H1 (cell line): ENCODE measurements at regions not wholly inside any gene's neighbourhood (a gene's known extent, or its start where the extent isn't known, plus 50 kb on each side); places are given as distances from the start of the nearest gene placed in this dataset.
A peak's percentile ranks its signal among the peaks of the same experiment; 100 is the strongest.

Experiments
- CTCF ChIA-PET: fragments of 300-600 bp; sonication (Branson Sonifier 250); formaldehyde crosslinking; loops from one replicate; lab custom pipeline; 2021; ENCODE audit not compliant: partially characterized antibody; lab: Charles Lee
- POLR2A ChIA-PET: fragments of 300-600 bp; sonication (Branson Sonifier 250); formaldehyde crosslinking; loops from one replicate; lab custom pipeline; 2021; ENCODE audit warnings: inconsistent platforms; ENCODE audit not compliant: partially characterized antibody; lab: Charles Lee
- DNase-seq, 2 experiments: peaks; one replicate each; pipeline versions ENCODE4 v3.0.0 to v3.0.0-alpha.2; 2010 to 2022; ENCODE audit warnings: low spot score in 2 of 2, low read depth in 1 of 2, mixed read lengths in 1 of 2
- FAIRE-seq: peaks from 2 replicates; lab custom pipeline; 2011; peaks lifted over from hg19 to GRCh38; lab: Jason Lieb, UNC
- H2AFZ ChIP-seq: 2 replicates; pipeline ENCODE4 v1.8.1; 2012; ENCODE audit warnings: low read length, inconsistent platforms
- H2AK5ac ChIP-seq: 2 replicates; pipeline ENCODE4 v1.6.1; 2013; ENCODE audit warnings: low read depth, low read length
- H2BK120ac ChIP-seq: replicated peaks from 2 replicates; pipeline ENCODE3; 2013; ENCODE audit warnings: low read depth, low read length, inconsistent platforms
- H2BK12ac ChIP-seq: 2 replicates; pipeline ENCODE4 v1.6.1; 2013; ENCODE audit warnings: low read depth, low read length
- H2BK15ac ChIP-seq: 2 replicates; pipeline ENCODE4 v1.6.1; 2013; ENCODE audit warnings: low read length
- H2BK20ac ChIP-seq: 2 replicates; pipeline ENCODE4 v1.6.1; 2013; ENCODE audit warnings: low read length
- H2BK5ac ChIP-seq: 2 replicates; pipeline ENCODE4 v1.6.1; 2013; ENCODE audit warnings: low read depth, low read length
- H3K14ac ChIP-seq: 2 replicates; pipeline ENCODE4 v1.6.1; 2013; ENCODE audit warnings: inconsistent platforms; ENCODE audit not compliant: insufficient read length
- H3K18ac ChIP-seq: 2 replicates; pipeline ENCODE4 v1.6.1; 2013; ENCODE audit warnings: low read length; ENCODE audit errors: extremely low read depth
- H3K23ac ChIP-seq: 2 replicates; pipeline ENCODE4 v1.6.1; 2013; ENCODE audit warnings: inconsistent platforms; ENCODE audit not compliant: insufficient read length
- H3K23me2 ChIP-seq: 2 replicates; pipeline ENCODE4 v1.6.1; 2013; ENCODE audit warnings: low read depth, low read length
- H3K27ac ChIP-seq: 2 replicates; pipeline ENCODE4 v1.6.1; 2011; ENCODE audit warnings: low read depth, low read length, inconsistent platforms
- H3K27me3 ChIP-seq, 4 experiments: replicated peaks in 1 of 4; 1 replicate in 1 of 4; 2 replicates in 3 of 4; pipeline versions ENCODE4 v1.6.1 to v1.8.1; 2011 to 2013; ENCODE audit warnings: low read length in 3 of 4, mild to moderate bottlenecking in 3 of 4, inconsistent platforms in 2 of 4, mixed read lengths in 2 of 4, moderate library complexity in 1 of 4; ENCODE audit not compliant: control insufficient read depth in 3 of 4, insufficient read depth in 3 of 4; ENCODE audit errors: extremely low read depth in 1 of 4
- H3K36me3 ChIP-seq, 4 experiments: 2 replicates each; pipeline versions ENCODE4 v1.6.1 to v1.8.1; 2011 to 2013; ENCODE audit warnings: mild to moderate bottlenecking in 4 of 4, low read length in 3 of 4, moderate library complexity in 2 of 4, control low read depth in 1 of 4, inconsistent platforms in 1 of 4; ENCODE audit not compliant: insufficient read depth in 4 of 4, control insufficient read depth in 2 of 4
- H3K4ac ChIP-seq: replicated peaks from 2 replicates; pipeline ENCODE3; 2013; ENCODE audit warnings: low read length, low read depth, mixed read lengths, inconsistent platforms; ENCODE audit not compliant: insufficient read length
- H3K4me1 ChIP-seq, 4 experiments: replicated peaks in 1 of 4; 1 replicate in 1 of 4; 2 replicates in 3 of 4; pipeline versions ENCODE4 v1.6.1 to v1.8.1; 2011 to 2013; ENCODE audit warnings: low read length in 3 of 4, inconsistent platforms in 2 of 4, mixed read lengths in 1 of 4; ENCODE audit not compliant: insufficient read depth in 4 of 4, control insufficient read depth in 3 of 4
- H3K4me2 ChIP-seq, 2 experiments: 2 replicates each; pipeline versions ENCODE4 v1.6.1 to v1.8.1; 2011 to 2013; ENCODE audit warnings: low read depth in 2 of 2, low read length in 2 of 2, control low read depth in 1 of 2, inconsistent platforms in 1 of 2, mild to moderate bottlenecking in 1 of 2; ENCODE audit not compliant: insufficient read depth in 1 of 2
- H3K4me3 ChIP-seq, 4 experiments: fragments of 200-600, 300-600 bp in 1 of 4; sonication (generic), shearing (Covaris generic), sonication (Bioruptor Twin) in 1 of 4; 2 replicates each; pipeline versions ENCODE4 v1.5.1 to v1.8.1; 2011 to 2016; ENCODE audit warnings: low read length in 4 of 4, low read depth in 3 of 4, control low read depth in 2 of 4, inconsistent platforms in 2 of 4, mild to moderate bottlenecking in 2 of 4, mixed read lengths in 1 of 4, moderate library complexity in 1 of 4; ENCODE audit not compliant: insufficient read depth in 2 of 4; ENCODE audit errors: extremely low read depth in 1 of 4
- H3K56ac ChIP-seq: replicated peaks from 2 replicates; pipeline ENCODE3; 2013; ENCODE audit warnings: low read depth, mild to moderate bottlenecking, mixed read lengths, low read length, inconsistent platforms; ENCODE audit not compliant: insufficient read length
- H3K79me1 ChIP-seq: 2 replicates; pipeline ENCODE4 v1.6.1; 2013; ENCODE audit warnings: low read depth, low read length, control low read depth
- H3K79me2 ChIP-seq, 2 experiments: 2 replicates each; pipeline versions ENCODE4 v1.6.1 to v1.8.1; 2012 to 2013; ENCODE audit warnings: low read length in 2 of 2, mild to moderate bottlenecking in 2 of 2, inconsistent platforms in 1 of 2; ENCODE audit not compliant: insufficient read depth in 2 of 2, control insufficient read depth in 1 of 2
- H3K9ac ChIP-seq, 4 experiments: replicated peaks in 1 of 4; 1 replicate in 1 of 4; 2 replicates in 3 of 4; pipeline versions ENCODE4 v1.6.1 to v1.8.1; 2011 to 2013; ENCODE audit warnings: low read depth in 3 of 4, low read length in 3 of 4, control low read depth in 2 of 4, mild to moderate bottlenecking in 2 of 4, moderate library complexity in 2 of 4, inconsistent platforms in 1 of 4; ENCODE audit errors: extremely low read depth in 1 of 4
- H3K9me3 ChIP-seq, 2 experiments: 2 replicates each; pipeline versions ENCODE4 v1.6.1 to v1.8.1; 2012 to 2013; ENCODE audit warnings: mild to moderate bottlenecking in 2 of 2, moderate library complexity in 2 of 2, control low read depth in 1 of 2, inconsistent platforms in 1 of 2, low read depth in 1 of 2, low read length in 1 of 2, mixed read lengths in 1 of 2; ENCODE audit not compliant: insufficient read depth in 2 of 2
- H4K20me1 ChIP-seq, 2 experiments: replicated peaks in 1 of 2; 2 replicates each; pipeline versions ENCODE3 to v1.8.1; 2011 to 2013; ENCODE audit warnings: inconsistent platforms in 2 of 2, low read length in 2 of 2, mild to moderate bottlenecking in 1 of 2; ENCODE audit not compliant: insufficient read depth in 2 of 2, control insufficient read depth in 1 of 2
- H4K5ac ChIP-seq: 2 replicates; pipeline ENCODE4 v1.6.1; 2013; ENCODE audit warnings: low read length, low read depth, mixed read lengths, inconsistent platforms; ENCODE audit not compliant: insufficient read length
- H4K8ac ChIP-seq: 2 replicates; pipeline ENCODE4 v1.8.0; 2013; ENCODE audit warnings: mild to moderate bottlenecking, moderate library complexity, low read length, inconsistent platforms; ENCODE audit not compliant: insufficient read depth; ENCODE audit errors: extremely low read depth
- H4K91ac ChIP-seq: replicated peaks from 2 replicates; pipeline ENCODE3; 2013; ENCODE audit warnings: low read length, mixed read lengths, inconsistent platforms; ENCODE audit not compliant: insufficient read length
- BRCA1 ChIP-seq: IDR thresholded peaks from 2 replicates; pipeline ENCODE4 v1.6.1; 2012; ENCODE audit warnings: low read depth, low read length, improper control_type of control experiment
- CHD1 ChIP-seq: IDR thresholded peaks from 2 replicates; pipeline ENCODE4 v1.6.1; 2012; ENCODE audit warnings: low read depth, low read length, improper control_type of control experiment
- CREB1 ChIP-seq: IDR thresholded peaks from 2 replicates; pipeline ENCODE4 v1.6.1; 2012; ENCODE audit warnings: inconsistent platforms
- CTBP2 ChIP-seq: IDR thresholded peaks from 2 replicates; pipeline ENCODE4 v1.7.0; 2011; ENCODE audit warnings: borderline replicate concordance, mild to moderate bottlenecking, moderate library complexity, mixed read lengths, low read length; ENCODE audit not compliant: insufficient read depth, insufficient read length
- JUN ChIP-seq: IDR thresholded peaks from 2 replicates; pipeline ENCODE4 v1.6.1; 2011; ENCODE audit warnings: low read depth, mild to moderate bottlenecking, improper control_type of control experiment, low read length
- POLR2AphosphoS5 ChIP-seq: IDR thresholded peaks from 2 replicates; pipeline ENCODE4 v1.6.1; 2011; ENCODE audit warnings: low read depth, low read length
- RAD21 ChIP-seq, 2 experiments: IDR thresholded peaks in 1 of 2; conservative IDR thresholded peaks in 1 of 2; 2 replicates each; pipeline ENCODE4 v1.6.1; 2011; ENCODE audit warnings: low read depth in 2 of 2, low read length in 2 of 2, improper control_type of control experiment in 1 of 2, inconsistent platforms in 1 of 2, mild to moderate bottlenecking in 1 of 2, moderate library complexity in 1 of 2
- RNF2 ChIP-seq: fragments of 200-900, 300-1000 bp; sonication (generic); IDR thresholded peaks from 2 replicates; pipeline ENCODE4 v1.7.1; 2016; ENCODE audit warnings: borderline replicate concordance, low read depth, mild to moderate bottlenecking, antibody characterized with exemption, low read length; ENCODE audit not compliant: poor library complexity, severe bottlenecking; ENCODE audit errors: missing control alignments
- SAP30 ChIP-seq: fragments of 300-600 bp; sonication (generic); IDR thresholded peaks from 2 replicates; pipeline ENCODE4 v1.7.1; 2012; ENCODE audit warnings: low read length, moderate library complexity, mild to moderate bottlenecking, inconsistent platforms; ENCODE audit not compliant: insufficient read depth, insufficient replicate concordance
- SIN3A ChIP-seq, 2 experiments: IDR thresholded peaks in 1 of 2; conservative IDR thresholded peaks in 1 of 2; 2 replicates each; pipeline ENCODE4 v1.6.1; 2011 to 2012; ENCODE audit warnings: low read length in 2 of 2, improper control_type of control experiment in 1 of 2, low read depth in 1 of 2, mild to moderate bottlenecking in 1 of 2
- SIX5 ChIP-seq: IDR thresholded peaks from 2 replicates; pipeline ENCODE4 v1.6.1; 2011; ENCODE audit warnings: mild to moderate bottlenecking, low read depth, low read length
- TEAD4 ChIP-seq: IDR thresholded peaks from 2 replicates; pipeline ENCODE4 v1.6.1; 2012; ENCODE audit warnings: low read depth, low read length, inconsistent platforms, mixed read lengths
- ZNF274 ChIP-seq: IDR thresholded peaks from 2 replicates; pipeline ENCODE4 v1.7.0; 2012; ENCODE audit warnings: low read length, borderline replicate concordance; ENCODE audit errors: extremely low read depth
- WGBS, 2 experiments: shearing (Covaris generic) in 1 of 2; methylation state at CpG; one replicate each; pipeline versions ENCODE4 v1.1.6 to v1.1.7; 2013 to 2015; ENCODE audit warnings: low lambda C conversion rate in 2 of 2, mixed read lengths in 2 of 2, inconsistent platforms in 1 of 2, low coverage in 1 of 2, missing lambda C conversion rate in 1 of 2; ENCODE audit not compliant: insufficient replicate concordance in 2 of 2, insufficient coverage in 1 of 2, insufficient read length in 1 of 2; ENCODE audit errors: extremely low coverage in 1 of 2, missing lambda C conversion rate in 1 of 2; 5-methylcytosine and 5-hydroxymethylcytosine counted together
- TF ChIP-seq, protein P1 (sequence below): IDR thresholded peaks from 2 replicates; pipeline ENCODE4 v1.6.1; 2012; ENCODE audit warnings: inconsistent platforms

DNA sequence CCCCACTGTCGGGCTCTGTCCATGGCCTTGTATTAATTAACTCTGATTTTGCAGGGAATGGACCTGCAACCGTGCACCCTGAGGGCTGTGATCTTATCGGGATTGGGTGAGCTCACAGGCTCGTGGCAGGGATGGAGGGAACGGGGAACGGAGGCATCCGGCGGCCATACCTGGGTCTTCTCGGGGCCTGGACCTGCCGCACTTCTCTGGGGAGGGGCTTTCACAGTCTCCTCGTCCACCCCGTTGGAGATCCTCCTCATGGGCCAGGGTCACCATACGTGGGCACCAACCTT is 57.5 kb upstream of the SHH start:
- Histone ChIP-seq H3K14ac (no peak overlapping the region), H3K4ac (no peak overlapping the region), H3K27ac (no peak overlapping the region), H3K9ac (no peak overlapping the region), H4K20me1 (no peaks in the 10 kb centered on the region), H3K4me3 (no peak overlapping the region), H2BK12ac (no peak overlapping the region), H3K27me3 (no peaks in the 10 kb centered on the region; a peak in 1 of 7 replicates), H3K18ac (no peak overlapping the region), H3K36me3 (no peaks in the 10 kb centered on the region), H3K79me1 (no peaks in the 10 kb centered on the region), H3K4me2 (no peak overlapping the region), H3K4me1 (peaks cover 0 to 6% (median 3%) of the 10 kb centered on the region in 4 experiments; a peak in 4 of 7 replicates), H2BK120ac (no peak overlapping the region), H2AK5ac (no peak overlapping the region), H3K56ac (peak overlapping the region; percentile 33), H3K9me3 (peaks cover 2 to 5% of the 10 kb centered on the region in 2 experiments; a peak in 2 of 4 replicates), H3K23ac (no peak overlapping the region), H2AFZ (no peak overlapping the region), H4K8ac (no peak overlapping the region), H4K5ac (no peak overlapping the region), H3K23me2 (no peaks in the 10 kb centered on the region), H3K79me2 (no peaks in the 10 kb centered on the region), H2BK5ac (no peak overlapping the region), H4K91ac (no peak overlapping the region), H2BK20ac (no peak overlapping the region), H2BK15ac (no peak overlapping the region)
- peak in 1 of 2 experiments; percentile 8 for DNase-seq
- FAIRE-seq: no peak
- ChIA-PET CTCF (no interaction called here), POLR2A (no interaction called here)
- 89% methylated on average over 13 of the region's 13 CpGs; no CpG with 5 or more reads in 1 of the 2 experiments for WGBS, 2 experiments
- TF ChIP-seq BRCA1 (no peak), RNF2 (no peak), JUN (no peak), RAD21 (IDR thresholded peaks at IDR 0.05 in 1 of 2, conservative IDR thresholded peaks at IDR 0.05 in 1 of 2; ENCODE audit: low read depth in 2 of 2, low read length in 2 of 2) (no peak), TEAD4 (no peak), SAP30 (no peak), POLR2AphosphoS5 (no peak), ZNF274 (no peak), CREB1 (no peak), SIN3A (conservative IDR thresholded peaks at IDR 0.05 in 1 of 2, IDR thresholded peaks at IDR 0.05 in 1 of 2; ENCODE audit: low read depth in 1 of 2, low read length in 2 of 2) (no peak), SIX5 (no peak), CTBP2 (no peak), CHD1 (no peak)
- TF ChIP-seq, protein P1, sequence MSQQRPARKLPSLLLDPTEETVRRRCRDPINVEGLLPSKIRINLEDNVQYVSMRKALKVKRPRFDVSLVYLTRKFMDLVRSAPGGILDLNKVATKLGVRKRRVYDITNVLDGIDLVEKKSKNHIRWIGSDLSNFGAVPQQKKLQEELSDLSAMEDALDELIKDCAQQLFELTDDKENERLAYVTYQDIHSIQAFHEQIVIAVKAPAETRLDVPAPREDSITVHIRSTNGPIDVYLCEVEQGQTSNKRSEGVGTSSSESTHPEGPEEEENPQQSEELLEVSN: no peak
